Islet of Langerhans (tissue), 1 donor: ENCODE measurements at regions not wholly inside any gene's neighbourhood (a gene's known extent, or its start where the extent isn't known, plus 50 kb on each side); places are given as distances from the start of the nearest gene placed in this dataset.

Experiments used
- FAIRE-seq: peaks from one replicate; lab custom pipeline; 2011; peaks lifted over from hg19 to GRCh38; lab: Jason Lieb, UNC

GRCh38 chr15:35857567-35858226, 311.7 kb upstream of the DPH6 start:
- no peak for FAIRE-seq

DNA sequence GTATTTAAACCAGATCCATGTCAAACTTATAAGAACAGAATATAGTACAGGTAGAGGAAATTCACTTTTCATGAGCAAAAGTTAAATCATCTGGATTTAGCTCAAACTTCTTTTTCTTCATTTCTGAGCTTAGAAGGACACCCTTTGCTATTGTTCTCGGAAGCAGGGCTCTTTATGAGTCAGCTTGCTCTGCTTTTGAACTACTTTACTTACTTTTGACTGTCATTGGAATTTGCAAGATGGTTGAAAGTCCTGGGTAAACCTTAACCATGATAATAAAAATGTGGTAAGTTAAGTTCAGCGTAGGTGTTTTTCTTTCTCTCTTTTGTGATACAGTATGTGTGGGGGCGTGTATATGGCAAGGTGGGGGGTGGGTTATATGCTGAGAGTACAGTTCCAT, 312.7 kb upstream of the DPH6 start:
- no peak for FAIRE-seq

DNA sequence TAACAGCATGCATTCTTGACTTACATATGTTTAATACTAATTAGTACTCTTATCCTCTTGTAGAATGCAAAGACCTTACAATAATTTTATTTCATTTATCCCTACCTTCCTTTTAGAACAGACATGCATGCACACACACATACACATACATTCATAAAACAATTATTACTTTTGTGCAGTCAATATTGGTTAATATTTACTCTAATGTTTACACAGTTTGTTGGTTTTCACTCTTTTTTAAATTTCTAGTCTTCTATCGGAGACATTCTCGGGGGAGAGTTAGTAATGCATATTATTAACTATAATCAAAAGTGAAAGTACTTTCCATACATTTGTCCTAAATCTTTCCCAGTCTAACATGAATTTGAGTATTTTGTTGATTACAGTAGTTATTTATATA, 317.7 kb upstream of the DPH6 start:
- FAIRE-seq = no peak

DNA sequence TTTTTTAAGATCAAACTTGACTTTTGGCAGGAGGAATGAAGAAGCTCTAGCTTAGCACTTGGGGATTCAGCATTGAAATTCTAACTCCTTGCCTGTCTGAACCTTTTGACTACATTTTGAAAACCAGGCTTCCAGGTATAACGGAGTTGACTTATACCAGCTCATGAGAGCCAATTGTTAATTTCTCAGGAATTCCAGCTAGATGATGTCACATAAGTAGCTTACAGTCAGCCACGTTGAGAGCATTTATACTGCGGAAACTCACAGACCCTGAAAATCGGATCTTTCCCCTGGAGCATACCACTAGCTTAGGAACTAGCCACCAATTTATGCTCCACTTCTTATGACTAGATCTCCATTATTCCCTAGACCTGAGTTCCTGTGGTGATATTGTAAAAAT, 321.4 kb upstream of the DPH6 start:
- no peak for FAIRE-seq

- no peak for FAIRE-seq
Measured at GRCh38 chr15:35871282-35871681, 325.3 kb upstream of the DPH6 start.

GRCh38 chr15:35871812-35872211, 325.8 kb upstream of the DPH6 start:
- FAIRE-seq = no peak

DNA sequence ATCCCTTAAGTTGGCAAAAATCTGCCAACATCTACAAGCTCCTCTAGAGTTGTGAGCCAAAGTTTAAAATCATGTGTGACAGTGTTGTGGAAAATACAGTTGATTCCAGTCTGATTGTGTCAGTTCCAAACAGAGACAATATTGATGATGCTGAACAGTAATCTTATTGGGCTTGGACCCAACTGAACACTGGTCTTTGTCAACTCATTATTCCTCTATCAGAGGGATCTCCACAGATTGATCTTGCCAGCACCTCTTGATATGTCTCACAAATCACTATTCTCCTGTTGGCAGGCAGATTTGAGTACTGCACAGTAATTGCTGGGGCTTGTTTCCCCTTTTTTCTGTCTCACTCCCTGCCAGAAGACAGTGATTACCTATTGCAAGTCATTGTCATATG, 326.6 kb upstream of the DPH6 start:
- no peak for FAIRE-seq

DNA sequence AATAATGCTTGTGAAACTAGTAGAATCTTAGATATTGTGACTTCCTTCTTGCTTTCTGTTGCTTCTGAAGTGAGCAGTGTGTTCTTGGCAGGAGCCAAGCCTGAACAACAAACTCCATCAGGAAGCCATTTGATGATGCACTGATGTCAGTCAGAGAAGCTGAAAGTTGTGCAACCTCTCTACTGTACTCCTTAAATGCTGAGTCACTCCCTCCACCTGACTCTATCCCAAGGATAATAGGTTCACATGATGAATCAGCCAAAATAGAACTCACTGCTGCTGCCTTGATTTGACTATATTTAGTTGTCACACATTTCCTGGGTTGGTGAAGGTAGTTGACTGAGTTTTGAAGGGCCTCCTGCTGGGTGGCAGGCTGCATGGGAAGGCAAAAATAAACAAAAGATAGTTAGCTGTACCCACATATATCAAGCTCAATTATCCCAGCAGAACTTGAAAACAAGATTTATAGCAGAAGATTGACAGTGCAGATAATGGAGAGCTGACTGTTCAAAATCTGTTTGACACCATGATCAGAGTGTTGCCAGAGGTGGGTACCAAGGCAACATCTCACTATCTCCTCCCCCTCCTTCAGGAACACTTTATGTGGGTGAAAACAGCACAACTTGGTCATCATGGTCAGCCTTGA, 328.4 kb upstream of the DPH6 start:
- FAIRE-seq = no peak

DNA sequence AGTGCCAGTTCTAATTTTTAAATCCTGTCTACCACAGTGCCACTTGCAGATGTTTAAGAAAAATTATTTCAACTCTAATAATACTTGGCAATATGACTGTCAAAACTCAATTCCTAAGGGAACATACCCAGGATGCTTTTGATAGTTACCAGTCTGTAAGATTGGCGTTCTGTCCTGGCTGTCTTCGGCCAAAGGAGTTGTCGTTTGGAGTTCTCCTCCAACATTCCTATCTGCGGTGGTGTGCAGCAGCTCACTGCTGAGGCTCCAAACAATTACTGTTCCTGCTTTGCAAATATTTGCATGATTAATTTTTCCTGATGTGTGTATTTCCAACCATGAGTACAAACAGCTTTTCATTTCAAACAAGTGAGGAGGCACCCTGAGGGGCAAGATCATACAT, 330.8 kb upstream of the DPH6 start:
- FAIRE-seq = no peak

DNA sequence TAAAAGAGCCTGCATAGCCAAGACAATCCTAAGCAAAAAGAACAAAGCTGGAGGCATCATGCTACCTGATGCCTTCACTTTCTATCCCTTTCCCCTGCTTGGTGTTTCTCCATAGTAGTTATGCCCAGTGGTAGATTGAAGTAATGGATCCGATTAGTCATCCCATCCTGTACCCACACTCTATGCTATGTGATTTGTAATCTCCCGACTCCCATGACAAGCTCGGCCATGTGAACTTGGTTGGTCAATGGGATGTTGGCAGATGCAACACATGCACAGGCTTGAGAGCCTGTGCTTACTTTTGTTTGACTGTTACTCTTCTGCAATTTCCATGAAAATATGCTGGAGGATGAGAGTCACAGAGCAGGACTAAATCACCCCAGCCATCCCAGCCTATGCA, 334.9 kb upstream of the DPH6 start:
- no peak for FAIRE-seq

- no peak for FAIRE-seq
Measured at GRCh38 chr15:35885870-35886269, 339.9 kb upstream of the DPH6 start.

GRCh38 chr15:35886765-35887164, 340.8 kb upstream of the DPH6 start:
- no peak for FAIRE-seq

- peak; percentile 41 for FAIRE-seq
Measured at GRCh38 chr15:35888815-35889214, 342.9 kb upstream of the DPH6 start.

- no peak for FAIRE-seq
Measured at GRCh38 chr15:35907511-35907910, 361.5 kb upstream of the DPH6 start.

GRCh38 chr15:35909414-35909813, 363.4 kb upstream of the DPH6 start:
- FAIRE-seq = no peak

- no peak for FAIRE-seq
Measured at GRCh38 chr15:35910227-35910626, 364.3 kb upstream of the DPH6 start.

DNA sequence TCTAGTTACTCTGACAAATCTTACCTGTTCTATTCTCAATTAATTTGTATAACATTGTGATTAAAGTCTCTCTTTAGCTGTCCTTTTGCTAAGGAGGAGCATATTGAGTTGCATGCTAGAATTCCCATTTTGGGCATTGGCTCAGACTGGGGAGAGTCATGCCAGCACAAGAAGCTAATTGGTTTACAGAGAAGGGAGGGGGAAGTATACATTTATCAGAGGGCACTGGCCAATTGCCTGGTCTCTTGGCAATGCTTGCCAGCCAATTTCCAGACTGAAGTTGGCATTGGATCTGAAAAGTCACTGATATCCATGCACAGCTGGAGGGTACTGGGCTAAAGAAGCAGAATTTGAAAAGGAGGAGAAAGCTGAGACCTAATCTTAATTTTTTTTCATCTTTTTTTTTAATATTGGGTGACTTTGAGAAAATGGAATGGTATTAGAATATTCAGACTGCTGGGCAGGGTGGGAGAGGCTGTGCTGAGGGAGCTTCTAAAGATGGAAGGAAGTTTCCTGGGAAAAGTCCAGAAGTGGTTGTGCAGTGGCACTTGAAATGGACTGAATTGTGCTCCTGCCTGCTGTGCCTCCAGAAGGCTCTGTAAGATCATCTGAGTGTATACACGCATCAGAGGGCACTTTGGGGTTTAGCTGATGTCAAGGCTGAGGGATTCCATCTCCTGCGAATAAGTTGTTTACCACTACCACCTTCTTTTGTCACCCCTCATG, 365.2 kb upstream of the DPH6 start:
- no peak for FAIRE-seq

GRCh38 chr15:35912196-35912595, 366.2 kb upstream of the DPH6 start:
- no peak for FAIRE-seq

- no peak for FAIRE-seq
Measured at GRCh38 chr15:35914573-35914972, 368.6 kb upstream of the DPH6 start.

DNA sequence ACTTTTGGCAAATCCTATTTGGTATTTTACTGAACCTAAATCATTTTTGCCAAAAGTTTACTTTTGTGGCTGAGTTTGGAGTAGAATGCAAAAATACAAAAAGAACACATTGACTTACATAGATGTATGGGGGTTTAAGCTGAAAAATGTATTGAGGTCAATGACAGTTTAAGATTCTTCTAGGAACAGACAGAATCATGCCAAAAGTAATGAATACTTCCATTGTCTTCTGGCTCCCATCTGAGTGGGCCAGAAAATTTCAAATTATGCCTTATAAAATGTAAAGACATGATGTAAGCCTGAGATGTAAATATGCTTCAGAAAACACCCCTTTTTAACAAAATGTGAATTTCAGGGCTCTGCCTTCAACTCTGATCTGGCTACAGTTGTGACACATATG, 375.1 kb upstream of the DPH6 start:
- FAIRE-seq = no peak

GRCh38 chr15:35925275-35926006, 379.5 kb upstream of the DPH6 start:
- FAIRE-seq = no peak

- FAIRE-seq = no peak
Measured at GRCh38 chr15:35926007-35926380, 380.0 kb upstream of the DPH6 start.

- FAIRE-seq = no peak
Measured at GRCh38 chr15:35928847-35929246, 382.9 kb upstream of the DPH6 start.
